IPS-NIHi11 (cell line): ENCODE measurements at regions not wholly inside any gene's neighbourhood (a gene's known extent, or its start where the extent isn't known, plus 50 kb on each side); places are given as distances from the start of the nearest gene placed in this dataset.
"Not testable (repeated sequence)": the region's sequence is repeated elsewhere in the genome, so short reads cannot be mapped to it uniquely, and the experiment has no call there.

Experiments used
- DNase-seq: peaks from one replicate; pipeline ENCODE4 v3.0.0; 2012; ENCODE audit warnings: mixed read lengths, low spot score

DNA sequence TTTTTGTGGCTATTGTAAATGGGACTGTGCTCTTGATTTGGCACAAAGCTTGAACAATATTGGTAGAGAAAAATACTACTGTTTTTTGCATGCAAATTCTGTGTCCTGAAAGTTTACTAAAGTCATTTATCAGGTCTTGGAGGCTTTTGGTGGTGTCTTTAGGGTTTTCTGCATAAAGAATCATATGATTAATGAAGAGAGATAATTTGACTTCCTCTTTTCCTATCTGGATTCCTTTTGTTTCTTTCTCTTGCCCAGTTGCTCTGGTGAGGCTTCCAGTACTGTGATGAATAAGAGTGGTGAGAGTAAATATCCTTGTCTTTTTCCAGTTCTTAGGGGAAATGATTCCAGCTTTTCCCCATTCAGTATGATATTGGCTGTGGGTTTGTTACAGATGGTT is 1166.7 kb downstream of the NCAM2 start:
- no peak for DNase-seq

- DNase-seq = no peak
Observed at GRCh38 chr21:22174746-22175145, 1176.5 kb downstream of the NCAM2 start.

DNA sequence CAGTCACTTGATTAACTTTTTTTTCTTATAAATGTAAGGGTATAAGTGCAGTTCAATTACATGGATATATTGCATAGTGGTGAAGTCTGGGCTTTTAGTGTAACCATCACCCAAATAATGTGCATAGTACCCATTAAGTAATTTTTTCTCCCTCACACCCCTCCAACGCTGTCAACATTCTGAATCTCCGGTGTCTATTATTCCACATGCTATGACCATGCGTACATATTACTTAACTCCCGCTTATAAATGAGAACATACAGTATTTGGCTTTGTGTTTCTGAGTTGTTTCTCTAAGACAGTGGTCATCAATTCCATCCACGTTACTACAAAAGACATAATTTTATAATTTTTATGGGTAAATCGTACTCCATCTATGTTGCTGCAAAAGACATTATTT is 1191.1 kb downstream of the NCAM2 start:
- no peak for DNase-seq

DNA sequence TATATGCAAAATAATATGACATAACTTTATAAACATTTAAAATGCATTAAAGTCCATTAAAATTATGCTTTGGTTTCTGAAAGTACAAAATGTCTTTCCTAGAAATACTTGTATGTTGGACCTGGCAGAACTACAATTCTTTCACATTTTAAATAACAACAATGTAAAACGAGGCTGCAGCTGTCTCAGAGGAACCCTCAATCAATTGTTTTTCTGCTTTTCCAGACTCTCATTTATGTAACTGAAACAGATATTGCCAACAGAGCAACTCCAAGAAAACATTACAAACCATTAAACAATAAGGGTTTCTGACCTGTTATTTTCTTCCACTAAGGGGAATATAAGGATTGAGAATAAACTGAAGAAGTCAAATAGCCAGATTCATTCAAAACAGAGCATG is 1193.4 kb downstream of the NCAM2 start:
- no peak for DNase-seq

DNA sequence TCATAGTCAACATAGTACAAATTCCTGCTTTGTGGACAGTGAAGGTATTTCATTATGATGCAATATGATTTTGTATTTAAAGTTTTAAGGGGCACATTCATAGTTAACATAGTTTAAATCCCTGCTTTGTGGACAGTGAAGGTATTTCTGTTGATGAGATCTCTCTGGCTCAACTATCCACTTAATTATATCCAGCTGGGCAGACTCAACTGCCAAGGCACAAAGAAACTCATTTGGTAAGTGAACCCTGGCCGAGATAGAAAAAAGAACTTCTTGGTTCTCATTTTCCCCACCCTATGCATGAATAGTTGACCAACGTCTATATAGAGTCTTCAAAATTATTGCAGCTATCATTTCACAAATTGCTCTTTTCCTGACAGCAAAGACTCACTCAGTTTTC is 1194.6 kb downstream of the NCAM2 start:
- DNase-seq = no peak

DNA sequence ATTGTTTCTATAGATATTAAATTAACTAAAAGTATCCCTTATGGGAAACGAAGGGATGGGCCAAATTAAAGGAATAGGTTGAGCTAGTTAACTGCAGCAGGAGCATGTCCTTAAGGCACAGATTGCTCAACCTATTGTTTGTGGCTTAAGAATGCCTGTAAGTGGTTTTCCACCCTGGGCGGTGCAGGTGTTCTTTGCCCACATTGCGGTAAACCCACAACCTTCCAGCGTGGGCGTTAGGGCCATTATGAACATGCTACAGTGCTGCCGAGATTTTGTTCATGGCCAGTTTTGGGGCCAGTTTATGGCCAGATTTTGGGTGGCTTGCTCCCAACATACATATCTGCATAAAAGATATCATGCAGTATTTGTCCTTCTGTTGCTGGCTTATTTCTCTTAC is 1196.8 kb downstream of the NCAM2 start:
- DNase-seq = not testable (repeated sequence)

DNA sequence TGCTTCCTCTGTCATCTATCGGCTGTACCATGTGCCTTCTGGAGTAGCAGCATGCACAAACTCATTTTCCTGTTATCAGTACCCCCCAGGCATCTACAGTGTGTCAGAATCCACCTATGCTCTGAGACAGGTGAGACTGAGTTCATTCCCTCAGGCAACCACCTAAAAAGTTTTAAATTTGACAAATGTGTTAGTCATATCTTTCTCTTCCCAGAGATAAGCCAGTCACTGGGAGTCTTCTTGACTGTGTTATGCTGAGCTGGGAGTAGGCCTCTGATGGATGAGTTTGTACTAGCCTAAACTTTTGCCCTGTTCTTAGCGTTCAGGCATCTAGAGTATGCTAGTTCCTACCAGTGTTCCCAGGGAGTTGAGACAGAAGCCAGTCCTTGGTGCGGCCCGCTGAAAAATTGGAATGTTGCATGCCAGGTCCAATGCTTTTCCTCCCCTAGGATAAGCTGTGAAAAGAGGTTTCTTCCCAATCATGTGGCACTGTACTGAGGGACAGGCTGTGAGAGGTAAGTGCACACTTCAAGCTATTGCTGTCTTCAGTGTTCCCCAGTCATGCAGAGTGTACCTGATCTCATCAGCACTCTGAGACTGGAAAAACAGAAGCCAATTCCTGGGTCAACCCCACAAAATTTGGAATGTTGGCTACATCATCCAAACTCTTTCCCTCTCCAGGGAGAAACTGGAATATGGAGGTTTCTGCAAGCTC is 1202.3 kb downstream of the NCAM2 start:
- DNase-seq = no peak

- DNase-seq = no peak
Observed at GRCh38 chr21:22201126-22201525, 1202.9 kb downstream of the NCAM2 start.

DNA sequence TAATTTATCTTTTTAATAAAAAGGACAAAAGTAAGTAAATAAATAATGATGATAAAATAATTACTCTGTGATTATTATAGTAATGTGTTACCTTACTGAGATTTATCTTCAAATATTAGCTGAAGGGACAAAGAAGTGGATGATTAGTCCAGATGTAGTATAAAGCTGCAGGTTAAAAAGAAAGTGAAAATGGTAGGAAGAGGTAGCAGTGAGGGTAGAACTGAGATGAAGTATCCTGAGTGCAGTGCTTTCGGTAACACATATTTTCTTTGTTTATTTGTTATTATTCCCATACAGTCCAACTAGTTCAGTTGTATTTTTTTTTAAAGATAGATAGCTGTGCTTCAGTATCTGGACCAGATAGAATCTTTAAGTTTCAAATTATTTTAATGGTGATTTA is 1203.5 kb downstream of the NCAM2 start:
- DNase-seq = no peak

- DNase-seq = no peak
Observed at GRCh38 chr21:22209304-22209700, 1211.1 kb downstream of the NCAM2 start.

DNA sequence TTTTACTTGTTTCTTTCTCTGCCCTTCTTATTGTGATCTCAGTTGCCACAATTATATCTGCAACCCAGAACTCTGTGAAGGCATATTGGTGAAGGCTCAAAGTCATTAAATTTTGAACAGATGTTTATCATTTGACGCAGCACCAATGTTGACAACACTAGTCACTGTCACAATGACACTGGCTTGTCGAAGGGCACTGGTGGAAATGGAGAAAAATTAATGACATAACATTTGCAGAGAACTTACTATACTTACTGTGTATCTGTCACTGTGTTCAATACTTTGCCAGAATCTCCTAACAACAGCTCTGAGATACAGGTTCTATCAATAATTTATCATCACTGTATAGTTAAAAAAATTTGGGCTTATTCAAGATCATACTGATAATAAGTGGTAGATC is 1213.7 kb downstream of the NCAM2 start:
- no peak for DNase-seq

DNA sequence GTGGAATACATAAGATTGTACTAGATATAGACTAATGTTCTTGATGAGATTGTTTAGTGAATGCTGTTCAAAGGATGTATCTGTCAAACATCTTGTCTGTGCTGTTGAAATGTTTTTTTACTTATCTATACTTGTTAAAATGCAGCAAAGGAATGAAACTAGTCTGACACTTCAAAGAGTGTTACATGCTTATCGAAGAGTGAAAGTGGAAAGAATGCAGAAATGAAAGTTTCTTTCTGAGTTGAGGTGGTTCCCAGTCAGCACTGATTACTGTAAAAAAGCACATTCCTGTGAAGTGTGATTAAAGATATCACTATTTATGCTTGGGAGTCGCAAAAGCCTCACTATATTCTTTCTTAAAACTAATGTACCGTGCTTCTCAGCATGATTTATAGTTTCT is 1225.2 kb downstream of the NCAM2 start:
- no peak for DNase-seq

GRCh38 chr21:22224261-22224660 is 1226.1 kb downstream of the NCAM2 start:
- no peak for DNase-seq

DNA sequence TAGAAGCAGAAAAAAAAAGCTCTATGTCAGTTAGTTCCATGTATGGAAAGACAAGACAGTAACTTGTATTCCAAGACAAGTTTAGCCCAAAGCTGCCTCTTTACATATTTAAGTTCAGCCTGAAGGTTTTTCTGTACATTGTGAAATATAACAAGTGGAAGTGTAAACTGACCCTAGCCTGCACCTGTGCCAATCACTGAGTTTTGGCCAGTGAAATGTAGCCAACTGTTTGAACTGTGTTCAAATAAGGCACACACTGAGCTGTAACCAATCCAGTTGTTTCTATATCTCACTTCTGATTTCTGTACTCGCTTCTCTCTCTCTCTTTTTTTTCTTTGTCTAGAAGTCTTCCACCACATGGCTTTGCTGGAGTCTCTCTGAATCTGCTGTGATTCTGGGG is 1227.1 kb downstream of the NCAM2 start:
- no peak for DNase-seq

GRCh38 chr21:22231013-22231412 is 1232.8 kb downstream of the NCAM2 start:
- no peak for DNase-seq

- no peak for DNase-seq
Observed at GRCh38 chr21:22235866-22236590, 1237.8 kb downstream of the NCAM2 start.

GRCh38 chr21:22244516-22244915 is 1246.3 kb downstream of the NCAM2 start:
- DNase-seq = no peak

DNA sequence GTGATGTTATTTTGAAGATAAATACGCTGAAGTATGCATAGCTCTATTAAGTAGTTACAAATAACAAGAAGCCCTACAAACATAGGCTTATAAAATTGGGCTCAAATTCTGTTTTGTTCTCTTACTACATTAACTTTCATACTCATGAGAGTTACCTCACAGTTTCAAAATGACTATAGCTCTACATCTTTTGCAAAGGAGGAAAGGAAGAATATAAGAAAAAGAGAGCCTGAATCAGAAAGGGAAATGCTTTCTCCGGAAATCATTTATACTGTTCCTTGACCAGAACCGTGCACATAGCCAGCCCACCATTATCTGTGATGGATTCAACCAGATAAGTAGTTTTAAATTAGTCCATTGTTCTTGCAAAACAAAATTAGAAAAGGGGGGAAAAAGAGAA is 1252.1 kb downstream of the NCAM2 start:
- no peak for DNase-seq

- no peak for DNase-seq
Observed at GRCh38 chr21:22253761-22254160, 1255.6 kb downstream of the NCAM2 start.

DNA sequence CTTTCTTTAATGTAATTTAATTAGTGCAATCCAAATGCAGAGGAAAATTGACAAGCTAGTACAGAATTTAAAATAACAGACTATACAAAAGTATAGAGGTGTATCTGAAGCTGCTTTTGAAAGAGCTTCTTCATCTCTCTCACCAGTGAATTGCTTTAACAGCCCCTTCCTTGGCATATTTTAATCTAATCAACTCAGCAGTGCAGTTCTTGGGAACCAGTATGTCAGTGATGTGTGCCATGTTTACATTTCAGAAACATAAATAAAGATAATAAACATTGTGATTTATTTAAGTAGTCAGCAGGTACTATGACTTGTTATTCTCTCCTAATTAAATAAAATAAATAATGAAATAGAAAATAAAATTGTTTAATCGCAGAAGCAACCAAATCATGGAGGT is 1260.6 kb downstream of the NCAM2 start:
- no peak for DNase-seq

DNA sequence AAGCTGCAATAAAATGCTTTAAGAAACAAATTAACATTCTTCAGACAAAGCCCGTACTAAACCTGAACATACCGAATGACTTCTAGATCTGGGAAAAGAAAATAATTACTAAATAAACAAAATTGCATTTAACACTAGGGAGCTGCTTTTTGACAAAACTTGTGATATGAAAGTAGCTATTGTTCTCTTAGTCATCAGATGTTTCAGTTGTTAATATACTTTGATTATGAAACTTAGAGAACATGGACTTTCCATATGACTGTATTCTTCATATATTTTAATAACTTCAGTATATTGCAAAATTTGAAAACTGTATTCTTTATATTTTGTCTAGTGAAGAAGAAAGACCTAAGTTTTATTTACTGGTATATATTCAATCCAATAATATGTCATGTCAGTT is 1262.1 kb downstream of the NCAM2 start:
- no peak for DNase-seq

DNA sequence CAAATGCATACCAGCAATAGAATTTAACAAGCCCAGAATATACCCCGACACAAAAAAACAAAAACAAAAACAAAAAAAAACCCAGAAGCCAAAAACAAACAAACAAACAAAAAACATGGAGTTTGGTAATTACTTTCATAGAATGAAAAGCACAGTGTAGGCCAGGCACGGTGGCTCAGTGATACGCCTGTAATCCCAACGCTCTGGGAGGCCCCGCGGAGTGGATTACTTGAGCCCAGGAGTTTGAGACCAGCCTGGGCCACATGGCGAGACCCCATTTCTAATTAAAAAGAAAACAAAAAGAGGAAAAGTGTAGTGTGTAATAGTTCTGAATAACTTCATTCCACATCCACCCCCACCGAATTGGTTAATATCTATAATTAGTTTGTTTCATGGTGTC is 1265.7 kb downstream of the NCAM2 start:
- DNase-seq = no peak

DNA sequence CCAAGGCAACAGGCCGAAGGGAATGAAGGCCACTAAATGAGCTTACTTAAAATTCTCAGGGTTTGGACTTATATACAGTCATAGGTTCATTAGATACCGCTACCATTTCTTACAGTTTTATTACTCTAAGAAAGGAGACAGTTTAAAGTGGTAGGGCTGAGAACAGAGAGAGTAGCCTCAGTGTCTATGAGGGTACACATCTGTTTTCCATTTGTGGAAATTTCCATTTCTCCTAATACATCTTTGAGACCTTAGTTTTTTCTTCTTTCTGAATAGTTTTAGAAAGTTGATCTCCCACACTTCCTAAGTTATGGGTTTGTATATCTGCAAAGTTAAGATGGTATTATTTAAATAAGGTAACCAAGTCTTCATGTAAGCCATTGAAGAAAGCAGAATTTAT is 1279.1 kb downstream of the NCAM2 start:
- no peak for DNase-seq

DNA sequence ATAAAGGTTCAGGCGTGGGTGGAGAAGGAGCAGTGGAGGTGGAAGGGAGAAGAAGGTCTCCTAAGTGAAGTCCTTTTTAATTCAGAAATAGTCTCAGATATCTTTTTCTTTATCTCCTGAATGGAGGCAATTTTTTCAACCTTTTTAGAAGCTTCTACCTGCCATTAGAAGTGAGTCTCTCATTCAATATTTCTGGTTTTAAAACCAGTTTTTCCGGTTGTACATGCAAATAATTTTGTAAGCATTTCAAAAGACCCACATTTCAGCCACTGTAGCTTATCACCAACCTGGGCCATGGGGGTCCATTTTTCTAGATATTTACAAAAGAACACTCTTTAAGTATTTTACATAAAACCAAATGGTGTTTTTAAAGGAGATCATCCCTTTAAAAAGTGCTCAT is 1280.2 kb downstream of the NCAM2 start:
- DNase-seq = no peak
